Esophagus (tissue), 2 donors: ENCODE measurements at regions not wholly inside any gene's neighbourhood (a gene's known extent, or its start where the extent isn't known, plus 50 kb on each side); places are given as distances from the start of the nearest gene placed in this dataset.

Source experiments
- H3K27ac ChIP-seq, 2 donors: one replicate each; pipeline ENCODE4 v1.5.1; 2013; ENCODE audit warnings: low read depth in 2 of 2, mild to moderate bottlenecking in 2 of 2, inconsistent platforms in 1 of 2, low read length in 1 of 2, moderate library complexity in 1 of 2
- H3K27me3 ChIP-seq, 2 donors: one replicate each; pipeline ENCODE4 v1.6.1; 2013; ENCODE audit warnings: low read length in 2 of 2, control low read depth in 1 of 2, mild to moderate bottlenecking in 1 of 2; ENCODE audit not compliant: insufficient read depth in 2 of 2, control insufficient read depth in 1 of 2
- H3K36me3 ChIP-seq, 2 donors: one replicate each; pipeline ENCODE4 v1.6.1; 2013; ENCODE audit warnings: low read length in 1 of 2; ENCODE audit not compliant: control insufficient read depth in 2 of 2, insufficient read depth in 2 of 2
- H3K4me1 ChIP-seq, 2 donors: one replicate each; pipeline ENCODE4 v1.6.1; 2013; ENCODE audit warnings: low read length in 1 of 2; ENCODE audit not compliant: control insufficient read depth in 2 of 2, insufficient read depth in 2 of 2
- H3K4me3 ChIP-seq, 2 donors: one replicate each; pipeline ENCODE4 v1.5.1; 2013; ENCODE audit warnings: low read length in 2 of 2, mild to moderate bottlenecking in 2 of 2, low read depth in 1 of 2, moderate library complexity in 1 of 2
- H3K9me3 ChIP-seq, 2 donors: one replicate each; pipeline ENCODE4 v1.6.1; 2013; ENCODE audit warnings: mild to moderate bottlenecking in 2 of 2, low read depth in 1 of 2, low read length in 1 of 2, moderate library complexity in 1 of 2; ENCODE audit not compliant: control insufficient read depth in 2 of 2, insufficient read depth in 1 of 2
- WGBS, 2 donors: extraction: QIAGEN DNeasy Blood & Tissue Kit; methylation state at CpG; one replicate each; pipeline ENCODE4 v1.1.7; 2013; 5-methylcytosine and 5-hydroxymethylcytosine counted together
- donor health status: healthy with polysubstance abuse.
- donor health status: Bipolar disorder and iron deficiency.

GRCh38 chr12:104815935-104816334, 142.2 kb downstream of the SLC41A2 start:
- no peak overlapping the region for H3K27ac ChIP-seq
- WGBS, 2 donors = 84 to 89% methylated on average over 5 of the region's 5 CpGs
- H3K36me3 ChIP-seq = no peaks in the 10 kb centered on the region
- no peaks in the 10 kb centered on the region for H3K4me1 ChIP-seq
- no peaks in the 10 kb centered on the region for H3K27me3 ChIP-seq
- H3K9me3 ChIP-seq = no peaks in the 10 kb centered on the region
- H3K4me3 ChIP-seq = no peak overlapping the region

- H3K27ac ChIP-seq = no peak overlapping the region
- no peak overlapping the region for H3K4me3 ChIP-seq
- WGBS, 2 donors = 69 to 88% methylated on average over 3 of the region's 3 CpGs
- H3K36me3 ChIP-seq = no peaks in the 10 kb centered on the region
- no peaks in the 10 kb centered on the region for H3K9me3 ChIP-seq
- no peaks in the 10 kb centered on the region for H3K4me1 ChIP-seq
- no peaks in the 10 kb centered on the region for H3K27me3 ChIP-seq
Observed at GRCh38 chr12:104814944-104815343, 143.1 kb downstream of the SLC41A2 start.
